SK-N-SH (cell line): ENCODE measurements at regions not wholly inside any gene's neighbourhood (a gene's known extent, or its start where the extent isn't known, plus 50 kb on each side); places are given as distances from the start of the nearest gene placed in this dataset.

ENCODE experiments used
- CHD2 ChIP-seq: fragments of 150-350 bp; IDR thresholded peaks from 2 replicates; pipeline ENCODE4 v1.6.1; 2018; ENCODE audit warnings: low read length; ENCODE audit not compliant: partially characterized antibody
- EP300 ChIP-seq, 2 experiments: IDR thresholded peaks; 2 replicates each; pipeline versions ENCODE4 v1.4.0 to v1.6.1; 2012; ENCODE audit warnings: borderline replicate concordance in 1 of 2, low read depth in 1 of 2, low read length in 1 of 2
- EZH2phosphoT487 ChIP-seq: fragments of 200-600 bp; sonication (generic); IDR thresholded peaks from 2 replicates; pipeline ENCODE4 v1.6.1; 2017; ENCODE audit warnings: low read depth, mixed run types, mild to moderate bottlenecking, antibody characterized with exemption, moderate library complexity, borderline replicate concordance
- GABPA ChIP-seq: IDR thresholded peaks from 2 replicates; pipeline ENCODE4 v1.4.0; 2012; ENCODE audit warnings: low read depth, mild to moderate bottlenecking
- JUND ChIP-seq: IDR thresholded peaks from 2 replicates; pipeline ENCODE4 v1.4.0; 2012
- MAX ChIP-seq: IDR thresholded peaks from 2 replicates; pipeline ENCODE4 v1.4.0; 2012; ENCODE audit warnings: low read depth
- POLR2AphosphoS5 ChIP-seq: IDR thresholded peaks from 2 replicates; pipeline ENCODE4 v1.6.1; 2012; ENCODE audit warnings: low read depth, low read length
- RCOR1 ChIP-seq: fragments of 150-350 bp; IDR thresholded peaks from 2 replicates; pipeline ENCODE4 v1.6.1; 2017; ENCODE audit warnings: antibody characterized with exemption, low read length
- SMC3 ChIP-seq: IDR thresholded peaks from 2 replicates; pipeline ENCODE4 v1.6.1; 2012; ENCODE audit warnings: low read depth, low read length, improper control_type of control experiment
- TAF1 ChIP-seq: IDR thresholded peaks from 2 replicates; pipeline ENCODE4 v1.6.1; 2012; ENCODE audit warnings: low read depth, mild to moderate bottlenecking, low read length, moderate library complexity, borderline replicate concordance
- USF1 ChIP-seq: IDR thresholded peaks from 2 replicates; pipeline ENCODE4 v1.4.0; 2012; ENCODE audit warnings: low read depth, borderline replicate concordance
- TF ChIP-seq, protein P1 (sequence below): fragments of 200-600 bp; sonication (generic); IDR thresholded peaks from 2 replicates; pipeline ENCODE4 v1.6.1; 2017; ENCODE audit warnings: antibody characterized with exemption, mild to moderate bottlenecking, moderate library complexity
- TF ChIP-seq, protein P2 (sequence below): IDR thresholded peaks from 2 replicates; pipeline ENCODE4 v1.4.0; 2012; ENCODE audit warnings: low read depth, borderline replicate concordance
- TF ChIP-seq, protein P3 (sequence below): IDR thresholded peaks from 2 replicates; pipeline ENCODE4 v1.6.1; 2012; ENCODE audit warnings: mild to moderate bottlenecking, low read depth, low read length, moderate library complexity

DNA sequence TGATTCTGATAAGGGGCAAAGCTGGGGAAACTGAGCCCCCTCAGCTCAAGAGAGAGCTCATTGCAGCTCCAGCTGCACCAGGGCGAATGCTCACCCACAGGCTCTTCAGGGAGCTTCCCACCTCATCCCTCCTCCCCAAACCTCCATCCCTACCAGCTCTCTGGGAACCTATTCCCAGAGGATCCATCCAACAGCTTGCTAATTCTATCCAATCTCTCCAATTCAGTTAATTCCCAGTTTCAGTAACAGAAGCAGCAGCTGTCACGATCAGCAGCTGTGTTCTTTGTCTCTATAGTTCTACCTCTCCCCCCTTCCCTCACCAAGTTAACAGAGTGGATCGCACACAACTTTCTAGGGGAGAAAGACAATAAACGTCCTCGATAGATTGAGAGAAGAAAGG is 135.5 kb upstream of the EFNA5 start:
- TF ChIP-seq, protein P1, sequence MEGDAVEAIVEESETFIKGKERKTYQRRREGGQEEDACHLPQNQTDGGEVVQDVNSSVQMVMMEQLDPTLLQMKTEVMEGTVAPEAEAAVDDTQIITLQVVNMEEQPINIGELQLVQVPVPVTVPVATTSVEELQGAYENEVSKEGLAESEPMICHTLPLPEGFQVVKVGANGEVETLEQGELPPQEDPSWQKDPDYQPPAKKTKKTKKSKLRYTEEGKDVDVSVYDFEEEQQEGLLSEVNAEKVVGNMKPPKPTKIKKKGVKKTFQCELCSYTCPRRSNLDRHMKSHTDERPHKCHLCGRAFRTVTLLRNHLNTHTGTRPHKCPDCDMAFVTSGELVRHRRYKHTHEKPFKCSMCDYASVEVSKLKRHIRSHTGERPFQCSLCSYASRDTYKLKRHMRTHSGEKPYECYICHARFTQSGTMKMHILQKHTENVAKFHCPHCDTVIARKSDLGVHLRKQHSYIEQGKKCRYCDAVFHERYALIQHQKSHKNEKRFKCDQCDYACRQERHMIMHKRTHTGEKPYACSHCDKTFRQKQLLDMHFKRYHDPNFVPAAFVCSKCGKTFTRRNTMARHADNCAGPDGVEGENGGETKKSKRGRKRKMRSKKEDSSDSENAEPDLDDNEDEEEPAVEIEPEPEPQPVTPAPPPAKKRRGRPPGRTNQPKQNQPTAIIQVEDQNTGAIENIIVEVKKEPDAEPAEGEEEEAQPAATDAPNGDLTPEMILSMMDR, result no peak
- TF ChIP-seq EZH2phosphoT487, result no peak
- no peak for TF ChIP-seq USF1
- TF ChIP-seq TAF1, result no peak
- no peak for TF ChIP-seq MAX
- no peak for TF ChIP-seq EP300 (IDR thresholded peaks at IDR 0.05; ENCODE audit: borderline replicate concordance in 1 of 2, low read depth in 1 of 2, low read length in 1 of 2)
- no peak for TF ChIP-seq JUND
- TF ChIP-seq GABPA, result no peak
- TF ChIP-seq, protein P2, sequence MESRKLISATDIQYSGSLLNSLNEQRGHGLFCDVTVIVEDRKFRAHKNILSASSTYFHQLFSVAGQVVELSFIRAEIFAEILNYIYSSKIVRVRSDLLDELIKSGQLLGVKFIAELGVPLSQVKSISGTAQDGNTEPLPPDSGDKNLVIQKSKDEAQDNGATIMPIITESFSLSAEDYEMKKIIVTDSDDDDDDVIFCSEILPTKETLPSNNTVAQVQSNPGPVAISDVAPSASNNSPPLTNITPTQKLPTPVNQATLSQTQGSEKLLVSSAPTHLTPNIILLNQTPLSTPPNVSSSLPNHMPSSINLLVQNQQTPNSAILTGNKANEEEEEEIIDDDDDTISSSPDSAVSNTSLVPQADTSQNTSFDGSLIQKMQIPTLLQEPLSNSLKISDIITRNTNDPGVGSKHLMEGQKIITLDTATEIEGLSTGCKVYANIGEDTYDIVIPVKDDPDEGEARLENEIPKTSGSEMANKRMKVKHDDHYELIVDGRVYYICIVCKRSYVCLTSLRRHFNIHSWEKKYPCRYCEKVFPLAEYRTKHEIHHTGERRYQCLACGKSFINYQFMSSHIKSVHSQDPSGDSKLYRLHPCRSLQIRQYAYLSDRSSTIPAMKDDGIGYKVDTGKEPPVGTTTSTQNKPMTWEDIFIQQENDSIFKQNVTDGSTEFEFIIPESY, result no peak
- no peak for TF ChIP-seq POLR2AphosphoS5
- TF ChIP-seq CHD2, result no peak
- TF ChIP-seq RCOR1, result no peak
- no peak for TF ChIP-seq SMC3
- TF ChIP-seq, protein P3, sequence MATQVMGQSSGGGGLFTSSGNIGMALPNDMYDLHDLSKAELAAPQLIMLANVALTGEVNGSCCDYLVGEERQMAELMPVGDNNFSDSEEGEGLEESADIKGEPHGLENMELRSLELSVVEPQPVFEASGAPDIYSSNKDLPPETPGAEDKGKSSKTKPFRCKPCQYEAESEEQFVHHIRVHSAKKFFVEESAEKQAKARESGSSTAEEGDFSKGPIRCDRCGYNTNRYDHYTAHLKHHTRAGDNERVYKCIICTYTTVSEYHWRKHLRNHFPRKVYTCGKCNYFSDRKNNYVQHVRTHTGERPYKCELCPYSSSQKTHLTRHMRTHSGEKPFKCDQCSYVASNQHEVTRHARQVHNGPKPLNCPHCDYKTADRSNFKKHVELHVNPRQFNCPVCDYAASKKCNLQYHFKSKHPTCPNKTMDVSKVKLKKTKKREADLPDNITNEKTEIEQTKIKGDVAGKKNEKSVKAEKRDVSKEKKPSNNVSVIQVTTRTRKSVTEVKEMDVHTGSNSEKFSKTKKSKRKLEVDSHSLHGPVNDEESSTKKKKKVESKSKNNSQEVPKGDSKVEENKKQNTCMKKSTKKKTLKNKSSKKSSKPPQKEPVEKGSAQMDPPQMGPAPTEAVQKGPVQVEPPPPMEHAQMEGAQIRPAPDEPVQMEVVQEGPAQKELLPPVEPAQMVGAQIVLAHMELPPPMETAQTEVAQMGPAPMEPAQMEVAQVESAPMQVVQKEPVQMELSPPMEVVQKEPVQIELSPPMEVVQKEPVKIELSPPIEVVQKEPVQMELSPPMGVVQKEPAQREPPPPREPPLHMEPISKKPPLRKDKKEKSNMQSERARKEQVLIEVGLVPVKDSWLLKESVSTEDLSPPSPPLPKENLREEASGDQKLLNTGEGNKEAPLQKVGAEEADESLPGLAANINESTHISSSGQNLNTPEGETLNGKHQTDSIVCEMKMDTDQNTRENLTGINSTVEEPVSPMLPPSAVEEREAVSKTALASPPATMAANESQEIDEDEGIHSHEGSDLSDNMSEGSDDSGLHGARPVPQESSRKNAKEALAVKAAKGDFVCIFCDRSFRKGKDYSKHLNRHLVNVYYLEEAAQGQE, result no peak
